HK-2 (cell line): ENCODE measurements at regions not wholly inside any gene's neighbourhood (a gene's known extent, or its start where the extent isn't known, plus 50 kb on each side); places are given as distances from the start of the nearest gene placed in this dataset.
"Not testable (repeated sequence)": the region's sequence is repeated elsewhere in the genome, so short reads cannot be mapped to it uniquely, and the experiment has no call there.

Experiments
- DNase-seq: peaks from one replicate; pipeline ENCODE4 v3.0.0-alpha.2; 2018; ENCODE audit not compliant: unreplicated experiment

- no peak for DNase-seq
Measured at GRCh38 chr6:141877275-141877983, 255.3 kb upstream of the GJE1 start.

- DNase-seq, result no peak
Measured at GRCh38 chr6:141874930-141875602, 257.7 kb upstream of the GJE1 start.

- DNase-seq, result not testable (repeated sequence)
Measured at GRCh38 chr6:141869509-141869908, 263.2 kb upstream of the GJE1 start.

- no peak for DNase-seq
Measured at GRCh38 chr6:141867767-141868166, 265.0 kb upstream of the GJE1 start.

- no peak for DNase-seq
Measured at GRCh38 chr6:141866731-141867497, 265.8 kb upstream of the GJE1 start.

GRCh38 chr6:141851063-141851462, 281.7 kb upstream of the GJE1 start:
- DNase-seq, result no peak

GRCh38 chr6:141848029-141848890, 284.5 kb upstream of the GJE1 start:
- DNase-seq, result peak; percentile 14

GRCh38 chr6:141846639-141847038, 286.1 kb upstream of the GJE1 start:
- DNase-seq, result no peak

GRCh38 chr6:141843178-141843834, 289.4 kb upstream of the GJE1 start:
- no peak for DNase-seq

GRCh38 chr6:141833001-141833655, 299.6 kb upstream of the GJE1 start:
- DNase-seq, result no peak

- no peak for DNase-seq
Measured at GRCh38 chr6:141830530-141830929, 302.2 kb upstream of the GJE1 start.

- no peak for DNase-seq
Measured at GRCh38 chr6:141829566-141830360, 303.0 kb upstream of the GJE1 start.

GRCh38 chr6:141824350-141824749, 308.4 kb upstream of the GJE1 start:
- no peak for DNase-seq

GRCh38 chr6:141815039-141815438, 317.7 kb upstream of the GJE1 start:
- DNase-seq, result not testable (repeated sequence)

GRCh38 chr6:141809901-141810300, 322.8 kb upstream of the GJE1 start:
- DNase-seq, result no peak

- DNase-seq, result no peak
Measured at GRCh38 chr6:141808662-141809061, 324.1 kb upstream of the GJE1 start.

- DNase-seq, result not testable (repeated sequence)
Measured at GRCh38 chr6:141800973-141801372, 331.8 kb upstream of the GJE1 start.

GRCh38 chr6:141790921-141791320, 341.8 kb upstream of the GJE1 start:
- no peak for DNase-seq

- no peak for DNase-seq
Measured at GRCh38 chr6:141788096-141788495, 344.6 kb upstream of the GJE1 start.

- DNase-seq, result no peak
Measured at GRCh38 chr6:141783585-141783984, 349.1 kb upstream of the GJE1 start.
